ENCODE measurements at regions not wholly inside any gene's neighbourhood (a gene's known extent, or its start where the extent isn't known, plus 50 kb on each side); places are given as distances from the start of the nearest gene placed in this dataset.

DNA sequence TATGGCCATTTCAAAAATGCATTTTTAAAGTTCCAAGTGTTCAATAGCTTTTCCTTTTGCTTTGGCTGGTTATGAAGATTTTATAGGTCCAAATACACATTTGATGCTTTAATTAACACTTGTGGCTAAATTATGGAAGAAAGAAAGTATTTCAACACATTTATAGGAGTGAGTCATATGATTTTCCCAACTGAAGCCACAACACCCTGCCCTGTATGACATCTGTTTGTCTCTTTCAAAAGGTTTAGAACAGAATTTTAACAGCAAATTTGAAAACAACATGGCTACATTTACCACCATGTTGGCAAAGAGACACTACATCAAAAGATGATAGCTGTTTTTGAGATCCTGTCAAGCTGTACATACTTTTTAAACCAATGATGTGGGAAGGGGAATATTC is 99.4 kb downstream of the TMEM174 start:
- H3K56ac ChIP-seq (ENCODE audit: insufficient read length, low read depth, low read length): no peak overlapping the region
- no peak overlapping the region for H3K4me2 ChIP-seq (ENCODE audit: insufficient read depth, insufficient read length, low read length)
- H3K79me1 ChIP-seq (ENCODE audit: insufficient read depth, low read depth, low read length, poor library complexity, severe bottlenecking): no peaks in the 10 kb centered on the region
- no peak overlapping the region for H2BK12ac ChIP-seq (ENCODE audit: insufficient read length, low read depth, low read length)
- H4K5ac ChIP-seq (ENCODE audit: insufficient read length, low read depth, low read length): no peak overlapping the region
- H2BK20ac ChIP-seq (ENCODE audit: low read depth, low read length, poor library complexity, severe bottlenecking): no peak overlapping the region
- H3K18ac ChIP-seq (ENCODE audit: insufficient read length, low read depth, low read length): no peak overlapping the region
- H3K27ac ChIP-seq (ENCODE audit: insufficient read length, low read depth, low read length): no peak overlapping the region
- no peak overlapping the region for H3K9ac ChIP-seq (ENCODE audit: extremely low read depth, insufficient read length, low read length)
- no peak overlapping the region for H3K23ac ChIP-seq (ENCODE audit: insufficient read length, low read depth, low read length)
- no peaks in the 10 kb centered on the region for H3K23me2 ChIP-seq (ENCODE audit: insufficient read length, low read depth, low read length, poor library complexity, severe bottlenecking)
- H2BK5ac ChIP-seq (ENCODE audit: insufficient read length, low read length): no peak overlapping the region
- no peak overlapping the region for H3K27ac Mint-ChIP-seq
- no peak overlapping the region for H2BK15ac ChIP-seq (ENCODE audit: low read depth, low read length)
- H3K14ac ChIP-seq (ENCODE audit: insufficient read depth, low read length): no peak overlapping the region
- H2AFZ ChIP-seq (ENCODE audit: low read length): no peak overlapping the region
- H3K9me3 Mint-ChIP-seq: no peaks in the 10 kb centered on the region
- no peaks in the 10 kb centered on the region for H3K36me3 Mint-ChIP-seq (ENCODE audit: insufficient read depth in 1 of 3, low read depth in 3 of 3)
- H4K8ac ChIP-seq (replicated peaks; ENCODE audit: insufficient read length, low read depth, low read length): no peak overlapping the region
- H2BK120ac ChIP-seq (ENCODE audit: low read depth, low read length, poor library complexity, severe bottlenecking): no peak overlapping the region
- no peak overlapping the region for H3K4ac ChIP-seq (ENCODE audit: low read depth, low read length)
- no peaks in the 10 kb centered on the region for H4K20me1 ChIP-seq (ENCODE audit: control insufficient read depth, insufficient read depth, insufficient read length)
- no peaks in the 10 kb centered on the region for H3K9me3 ChIP-seq (ENCODE audit: control insufficient read depth, low read depth, low read length)
- no peak overlapping the region for H3T11ph ChIP-seq (ENCODE audit: low read length)
- H3K4me3 Mint-ChIP-seq: no peak overlapping the region
- H3K27me3 ChIP-seq (ENCODE audit: insufficient read depth, low read length): no peaks in the 10 kb centered on the region
- H3K27me3 Mint-ChIP-seq (ENCODE audit: low read depth): peaks cover 22% of the 10 kb centered on the region
- no peak overlapping the region for H2AK5ac ChIP-seq (ENCODE audit: insufficient read length, low read length)
- H3K79me2 ChIP-seq (ENCODE audit: insufficient read depth, low read length): no peaks in the 10 kb centered on the region
- no peak for DNase-seq
- TF ChIP-seq, protein P1, sequence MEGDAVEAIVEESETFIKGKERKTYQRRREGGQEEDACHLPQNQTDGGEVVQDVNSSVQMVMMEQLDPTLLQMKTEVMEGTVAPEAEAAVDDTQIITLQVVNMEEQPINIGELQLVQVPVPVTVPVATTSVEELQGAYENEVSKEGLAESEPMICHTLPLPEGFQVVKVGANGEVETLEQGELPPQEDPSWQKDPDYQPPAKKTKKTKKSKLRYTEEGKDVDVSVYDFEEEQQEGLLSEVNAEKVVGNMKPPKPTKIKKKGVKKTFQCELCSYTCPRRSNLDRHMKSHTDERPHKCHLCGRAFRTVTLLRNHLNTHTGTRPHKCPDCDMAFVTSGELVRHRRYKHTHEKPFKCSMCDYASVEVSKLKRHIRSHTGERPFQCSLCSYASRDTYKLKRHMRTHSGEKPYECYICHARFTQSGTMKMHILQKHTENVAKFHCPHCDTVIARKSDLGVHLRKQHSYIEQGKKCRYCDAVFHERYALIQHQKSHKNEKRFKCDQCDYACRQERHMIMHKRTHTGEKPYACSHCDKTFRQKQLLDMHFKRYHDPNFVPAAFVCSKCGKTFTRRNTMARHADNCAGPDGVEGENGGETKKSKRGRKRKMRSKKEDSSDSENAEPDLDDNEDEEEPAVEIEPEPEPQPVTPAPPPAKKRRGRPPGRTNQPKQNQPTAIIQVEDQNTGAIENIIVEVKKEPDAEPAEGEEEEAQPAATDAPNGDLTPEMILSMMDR (conservative IDR thresholded peaks at IDR 0.05): no peak
- peaks cover 4 to 12% of the 10 kb centered on the region in 2 experiments for H3K4me1 Mint-ChIP-seq
- H3K4me1 ChIP-seq (ENCODE audit: insufficient read depth, low read length): no peaks in the 10 kb centered on the region
- H4K91ac ChIP-seq (ENCODE audit: insufficient read length, low read depth, low read length): no peak overlapping the region

Measured in H9 (cell line).